Panc1 (cell line): ENCODE measurements at regions not wholly inside any gene's neighbourhood (a gene's known extent, or its start where the extent isn't known, plus 50 kb on each side); places are given as distances from the start of the nearest gene placed in this dataset.

Experiments
- ATAC-seq: fragments of 200-7000 bp; cut with Tn5 transposase; 2 replicates; pipeline ENCODE4 v1.9.1; 2020; ENCODE audit warnings: mild to moderate bottlenecking, moderate library complexity
- BruUV-seq: library from RNA; stranded (reverse); fragments of 400-500 nt; replicated peaks from 2 replicates; lab custom pipeline; 2021; lab: Mats Ljungman, UMichigan
- CTCF ChIA-PET: fragments of 300-600 bp; sonication (Branson Sonifier 250); formaldehyde crosslinking; loops from one replicate; lab custom pipeline; 2022; ENCODE audit warnings: antibody characterized with exemption; lab: Charles Lee
- POLR2A ChIA-PET: fragments of 300-600 bp; sonication (Branson Sonifier 250); formaldehyde crosslinking; loops from one replicate; lab custom pipeline; 2022; ENCODE audit warnings: antibody characterized with exemption; lab: Charles Lee
- DNase-seq: peaks from one replicate; pipeline ENCODE4 v3.0.0-alpha.2; 2010; ENCODE audit warnings: low read depth, low spot score
- H3K27ac ChIP-seq: 2 replicates; pipeline ENCODE4 v1.5.1; 2011; ENCODE audit warnings: mild to moderate bottlenecking, low read length, inconsistent platforms
- H3K27me3 ChIP-seq: fragments of 200-500 bp; sonication (Bioruptor generic); 2 replicates; pipeline ENCODE4 v1.6.0; 2014; ENCODE audit warnings: low read length, inconsistent platforms; ENCODE audit not compliant: control insufficient read depth, insufficient read depth
- H3K36me3 ChIP-seq: fragments of 200-500 bp; sonication (Bioruptor generic); 2 replicates; pipeline ENCODE4 v1.5.1; 2014; ENCODE audit warnings: inconsistent platforms, mild to moderate bottlenecking, low read length, moderate library complexity; ENCODE audit not compliant: control insufficient read depth, insufficient read depth
- H3K4me1 ChIP-seq: 2 replicates; pipeline ENCODE4 v1.5.1; 2011; ENCODE audit warnings: inconsistent platforms, mild to moderate bottlenecking, low read length, moderate library complexity; ENCODE audit not compliant: control insufficient read depth, insufficient read depth
- H3K4me3 ChIP-seq, 2 experiments: 2 replicates each; pipeline ENCODE4 v1.5.1; 2011 to 2012; ENCODE audit warnings: low read depth in 2 of 2, low read length in 2 of 2, mild to moderate bottlenecking in 2 of 2, inconsistent platforms in 1 of 2, moderate library complexity in 1 of 2
- H3K9me3 ChIP-seq: fragments of 200-500 bp; sonication (Bioruptor generic); 2 replicates; pipeline ENCODE4 v1.5.1; 2014; ENCODE audit warnings: low read depth, mild to moderate bottlenecking, inconsistent platforms, low read length, moderate library complexity; ENCODE audit not compliant: control insufficient read depth, insufficient read depth
- POLR2AphosphoS5 ChIP-seq: IDR thresholded peaks from 2 replicates; pipeline ENCODE4 v1.6.1; 2012; ENCODE audit warnings: mild to moderate bottlenecking, low read depth, low read length, moderate library complexity
- REST ChIP-seq, 2 experiments: IDR thresholded peaks; 2 replicates each; pipeline ENCODE4 v1.6.1; 2011 to 2012; ENCODE audit warnings: low read depth in 2 of 2, control low read depth in 1 of 2, low read length in 1 of 2, mild to moderate bottlenecking in 1 of 2, moderate library complexity in 1 of 2; ENCODE audit not compliant: insufficient read depth in 1 of 2
- SIN3A ChIP-seq: IDR thresholded peaks from 2 replicates; pipeline ENCODE4 v1.6.1; 2012; ENCODE audit warnings: low read depth, mild to moderate bottlenecking, low read length, moderate library complexity, borderline replicate concordance; ENCODE audit not compliant: insufficient read depth
- TCF7L2 ChIP-seq: IDR thresholded peaks from 2 replicates; pipeline ENCODE4 v1.6.1; 2011; ENCODE audit warnings: mild to moderate bottlenecking, low read depth, low read length, inconsistent platforms
- in situ Hi-C: cut with HindIII; loops from 2 replicates; pipeline ENCODE4 v1.10.0; 2016; ENCODE audit warnings: low sequenced_read_pairs, low pct_unique_long_range_greater_than_20kb
- intact Hi-C: fragments of 100-400 bp; cut with micrococcal nuclease; formaldehyde crosslinking; loops from one replicate; pipeline ENCODE4 v1.10.0; 2022; ENCODE audit not compliant: unreplicated experiment
- TF ChIP-seq, protein P1 (sequence below): fragments of 450-650 bp; IDR thresholded peaks from 2 replicates; pipeline ENCODE4 v1.5.1; 2017; ENCODE audit warnings: mild to moderate bottlenecking

DNA sequence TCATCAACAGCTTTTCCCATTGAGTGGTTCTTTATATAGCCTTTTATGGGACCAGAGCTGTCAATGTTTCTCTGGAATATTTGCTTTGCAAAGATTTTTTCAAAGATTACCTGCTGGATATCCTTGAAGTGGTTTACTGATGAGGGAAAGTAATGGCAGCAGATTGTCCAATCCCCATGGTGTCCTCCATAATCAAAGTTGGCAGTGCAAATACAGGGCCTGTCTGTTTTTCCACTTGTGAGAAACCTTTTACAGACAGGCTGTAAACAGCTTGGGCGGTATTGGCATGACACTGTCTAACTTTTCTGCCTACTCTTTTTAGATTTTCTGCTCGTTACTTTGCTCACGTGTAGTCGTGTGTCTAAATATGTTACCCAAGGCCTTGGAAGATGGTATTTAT, 641.9 kb upstream of the NR3C2 start:
- H3K4me1 ChIP-seq = no peaks in the 10 kb centered on the region
- BruUV-seq = no TSS peak
- no peak overlapping the region for H3K4me3 ChIP-seq
- in situ Hi-C loops (no loop called here), intact Hi-C loops (no loop called here)
- DNase-seq (no peak), ATAC-seq (no peak)
- POLR2A ChIA-PET = no interaction called here
- TF ChIP-seq POLR2AphosphoS5 (no peak), REST (IDR thresholded peaks at IDR 0.05; ENCODE audit: insufficient read depth in 1 of 2, low read depth in 2 of 2, low read length in 1 of 2) (no peak), SIN3A (no peak), TCF7L2 (no peak)
- TF ChIP-seq, protein P1, sequence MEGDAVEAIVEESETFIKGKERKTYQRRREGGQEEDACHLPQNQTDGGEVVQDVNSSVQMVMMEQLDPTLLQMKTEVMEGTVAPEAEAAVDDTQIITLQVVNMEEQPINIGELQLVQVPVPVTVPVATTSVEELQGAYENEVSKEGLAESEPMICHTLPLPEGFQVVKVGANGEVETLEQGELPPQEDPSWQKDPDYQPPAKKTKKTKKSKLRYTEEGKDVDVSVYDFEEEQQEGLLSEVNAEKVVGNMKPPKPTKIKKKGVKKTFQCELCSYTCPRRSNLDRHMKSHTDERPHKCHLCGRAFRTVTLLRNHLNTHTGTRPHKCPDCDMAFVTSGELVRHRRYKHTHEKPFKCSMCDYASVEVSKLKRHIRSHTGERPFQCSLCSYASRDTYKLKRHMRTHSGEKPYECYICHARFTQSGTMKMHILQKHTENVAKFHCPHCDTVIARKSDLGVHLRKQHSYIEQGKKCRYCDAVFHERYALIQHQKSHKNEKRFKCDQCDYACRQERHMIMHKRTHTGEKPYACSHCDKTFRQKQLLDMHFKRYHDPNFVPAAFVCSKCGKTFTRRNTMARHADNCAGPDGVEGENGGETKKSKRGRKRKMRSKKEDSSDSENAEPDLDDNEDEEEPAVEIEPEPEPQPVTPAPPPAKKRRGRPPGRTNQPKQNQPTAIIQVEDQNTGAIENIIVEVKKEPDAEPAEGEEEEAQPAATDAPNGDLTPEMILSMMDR = no peak
- H3K36me3 ChIP-seq = no peaks in the 10 kb centered on the region
- H3K9me3 ChIP-seq = no peaks in the 10 kb centered on the region
- H3K27ac ChIP-seq = no peak overlapping the region
- CTCF ChIA-PET = no interaction called here
- no peaks in the 10 kb centered on the region for H3K27me3 ChIP-seq

DNA sequence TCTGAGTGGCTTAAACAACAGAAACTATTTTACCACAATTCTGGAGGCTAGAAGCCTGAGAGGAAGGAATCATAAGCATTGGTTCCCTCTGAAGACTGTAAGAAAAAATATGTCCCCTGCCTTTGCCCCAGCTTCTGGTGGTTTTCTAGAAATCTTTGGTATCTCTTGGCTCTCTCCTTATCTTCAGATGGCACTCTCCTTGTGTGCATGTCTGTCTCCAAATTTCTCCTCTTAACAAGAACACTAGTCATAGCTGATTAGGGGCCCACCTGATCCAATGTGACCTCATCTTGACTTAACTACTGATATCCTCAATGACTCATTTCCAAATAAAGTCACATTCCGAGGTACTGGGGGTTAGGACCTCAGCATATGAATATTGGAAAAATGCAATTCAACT, 635.0 kb upstream of the NR3C2 start:
- Histone ChIP-seq H3K27ac (no peak overlapping the region), H3K27me3 (no peaks in the 10 kb centered on the region), H3K9me3 (no peaks in the 10 kb centered on the region), H3K36me3 (no peaks in the 10 kb centered on the region), H3K4me1 (no peaks in the 10 kb centered on the region), H3K4me3 (no peak overlapping the region)
- ChIA-PET CTCF (no interaction called here), POLR2A (no interaction called here)
- DNase-seq (no peak), ATAC-seq (no peak)
- TF ChIP-seq, protein P1 = no peak
- no peak for TF ChIP-seq POLR2AphosphoS5
- TF ChIP-seq TCF7L2 = no peak
- no peak for TF ChIP-seq SIN3A
- no peak for TF ChIP-seq REST (IDR thresholded peaks at IDR 0.05; ENCODE audit: insufficient read depth in 1 of 2, low read depth in 2 of 2, low read length in 1 of 2)
- in situ Hi-C loops = no loop called here
- intact Hi-C loops = no loop called here
- BruUV-seq = no TSS peak
